Suprapubic skin (tissue), 3 donors: ENCODE measurements at regions not wholly inside any gene's neighbourhood (a gene's known extent, or its start where the extent isn't known, plus 50 kb on each side); places are given as distances from the start of the nearest gene placed in this dataset.

Experiments used
- EP300 ChIP-seq: sonication (generic); formaldehyde crosslinking; IDR thresholded peaks from one replicate; pipeline ENCODE4 v1.6.1; 2017; ENCODE audit warnings: antibody characterized with exemption
- TF ChIP-seq, protein P1 (sequence below), 2 donors: fragments of 200-600 bp in 1 of 2; fragments of 450-650 bp in 1 of 2; sonication (generic) in 1 of 2; IDR thresholded peaks; one replicate each; pipeline ENCODE4 v1.5.1; 2016 to 2019; ENCODE audit warnings: antibody characterized with exemption in 2 of 2, mild to moderate bottlenecking in 1 of 2, moderate library complexity in 1 of 2

DNA sequence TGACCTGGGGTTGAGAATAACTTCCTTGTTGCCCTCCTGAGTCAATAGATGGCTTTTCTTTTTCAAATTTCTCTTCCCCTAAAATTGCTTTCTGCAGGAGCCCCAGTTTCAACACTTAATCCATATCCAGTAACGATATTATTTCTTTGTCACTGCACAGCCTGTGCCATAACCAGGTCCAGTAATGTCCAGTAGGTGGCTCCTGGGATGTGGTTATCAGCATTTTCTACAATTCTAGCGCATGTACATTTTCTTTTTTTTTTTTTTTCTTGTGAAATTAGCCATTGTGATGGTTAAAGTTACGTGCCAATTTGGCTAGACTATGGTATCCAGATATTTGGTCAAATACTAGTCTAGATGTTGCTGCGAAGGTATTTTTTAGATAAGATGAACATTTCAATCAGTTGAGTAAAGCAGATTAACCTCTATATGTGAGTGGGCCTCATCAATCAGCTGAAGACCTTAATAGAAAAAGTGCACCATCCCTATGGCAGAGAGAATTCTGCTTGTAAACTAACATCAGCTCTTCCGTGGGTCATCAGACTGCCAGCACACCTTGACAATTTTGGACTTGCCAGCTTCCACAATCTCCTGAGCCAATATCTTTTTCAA lies 72.9 kb upstream of the SCG2 start:
- TF ChIP-seq EP300, result no peak
- TF ChIP-seq, protein P1, sequence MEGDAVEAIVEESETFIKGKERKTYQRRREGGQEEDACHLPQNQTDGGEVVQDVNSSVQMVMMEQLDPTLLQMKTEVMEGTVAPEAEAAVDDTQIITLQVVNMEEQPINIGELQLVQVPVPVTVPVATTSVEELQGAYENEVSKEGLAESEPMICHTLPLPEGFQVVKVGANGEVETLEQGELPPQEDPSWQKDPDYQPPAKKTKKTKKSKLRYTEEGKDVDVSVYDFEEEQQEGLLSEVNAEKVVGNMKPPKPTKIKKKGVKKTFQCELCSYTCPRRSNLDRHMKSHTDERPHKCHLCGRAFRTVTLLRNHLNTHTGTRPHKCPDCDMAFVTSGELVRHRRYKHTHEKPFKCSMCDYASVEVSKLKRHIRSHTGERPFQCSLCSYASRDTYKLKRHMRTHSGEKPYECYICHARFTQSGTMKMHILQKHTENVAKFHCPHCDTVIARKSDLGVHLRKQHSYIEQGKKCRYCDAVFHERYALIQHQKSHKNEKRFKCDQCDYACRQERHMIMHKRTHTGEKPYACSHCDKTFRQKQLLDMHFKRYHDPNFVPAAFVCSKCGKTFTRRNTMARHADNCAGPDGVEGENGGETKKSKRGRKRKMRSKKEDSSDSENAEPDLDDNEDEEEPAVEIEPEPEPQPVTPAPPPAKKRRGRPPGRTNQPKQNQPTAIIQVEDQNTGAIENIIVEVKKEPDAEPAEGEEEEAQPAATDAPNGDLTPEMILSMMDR (IDR thresholded peaks at IDR 0.05), result no peak
